ENCODE measurements at regions not wholly inside any gene's neighbourhood (a gene's known extent, or its start where the extent isn't known, plus 50 kb on each side); places are given as distances from the start of the nearest gene placed in this dataset.

- DNase-seq = no peak
Measured at GRCh38 chr6:164135511-164136132, 721.1 kb downstream of the QKI start.

DNA sequence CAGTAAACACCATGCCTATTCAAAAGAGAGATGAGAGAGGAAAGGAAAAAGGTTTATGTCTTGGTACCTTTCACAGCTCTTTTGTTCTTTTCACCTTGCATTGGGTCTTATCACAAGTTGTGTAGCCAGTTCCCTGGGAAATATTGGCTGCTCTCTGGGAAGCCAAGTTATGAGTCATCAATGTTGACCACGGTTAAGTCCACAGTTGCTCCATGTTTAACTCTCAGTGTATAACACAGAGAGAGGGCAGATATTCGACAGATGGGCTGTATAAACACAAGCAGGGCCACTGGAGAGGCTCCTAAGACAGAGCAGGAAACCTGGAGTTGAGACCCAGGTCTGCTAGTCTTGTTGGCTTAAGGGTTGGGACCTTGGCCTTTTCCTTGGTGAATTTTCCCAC, 718.6 kb downstream of the QKI start:
- no peak for DNase-seq

- DNase-seq = no peak
Measured at GRCh38 chr6:164130585-164130984, 716.1 kb downstream of the QKI start.

GRCh38 chr6:164130151-164130550, 715.6 kb downstream of the QKI start:
- no peak for DNase-seq

DNA sequence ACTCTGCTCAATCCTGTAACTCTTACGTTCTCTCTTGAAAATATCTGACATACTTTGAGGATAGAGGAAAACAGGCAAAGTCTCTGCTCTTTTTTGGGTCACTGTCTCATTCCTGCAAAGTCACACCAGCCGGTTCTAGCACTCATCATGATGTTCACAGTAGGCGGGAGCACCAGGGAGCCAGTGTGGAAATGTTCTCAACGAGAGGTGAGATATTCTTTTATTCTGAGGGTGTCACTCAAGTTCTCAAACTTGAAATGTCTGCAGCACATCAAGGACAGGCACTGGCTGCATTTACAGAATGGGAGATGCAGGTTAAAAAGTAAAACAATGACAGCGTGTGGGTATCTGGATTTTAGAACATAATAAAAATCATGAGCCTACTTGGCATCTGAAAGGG, 714.7 kb downstream of the QKI start:
- DNase-seq = no peak

GRCh38 chr6:164128101-164128500, 713.6 kb downstream of the QKI start:
- no peak for DNase-seq

DNA sequence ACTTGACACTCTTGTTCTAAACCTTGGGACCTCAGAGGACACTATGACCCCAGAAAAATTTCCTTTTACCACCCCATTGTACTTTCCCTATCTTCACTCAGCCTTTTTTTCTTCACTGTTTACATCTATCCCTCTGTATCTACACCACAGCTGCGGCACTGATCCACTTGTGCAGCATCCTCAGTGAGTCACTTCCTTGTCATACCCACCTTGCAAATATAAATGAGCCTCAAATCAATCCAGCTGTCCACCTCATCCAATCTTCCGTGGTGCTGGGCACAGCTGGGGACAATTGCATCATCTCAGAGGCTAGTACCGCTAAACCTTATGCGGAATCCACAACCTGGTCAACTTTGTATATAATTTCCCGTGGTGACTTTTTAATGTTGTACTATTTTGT, 710.5 kb downstream of the QKI start:
- DNase-seq = no peak

DNA sequence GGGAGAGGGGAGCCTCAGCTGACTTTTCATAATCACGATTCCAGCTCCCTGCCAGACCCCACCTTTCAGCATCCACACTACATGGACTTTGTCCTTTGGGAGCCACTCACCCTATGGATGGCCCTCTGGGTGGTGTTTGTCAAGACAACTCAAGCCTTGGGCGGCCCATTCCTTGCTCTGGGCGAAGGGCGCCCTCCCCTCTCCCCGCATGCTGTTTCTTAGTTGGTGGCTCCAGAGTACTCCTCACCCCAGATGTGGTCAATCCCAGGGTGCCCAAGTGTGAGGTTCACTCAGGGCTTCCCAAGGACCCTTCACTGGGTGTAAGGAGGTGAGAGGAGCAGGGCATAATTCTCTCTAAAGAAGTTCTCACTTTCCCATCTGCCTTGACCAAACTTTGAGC, 710.0 kb downstream of the QKI start:
- no peak for DNase-seq

DNA sequence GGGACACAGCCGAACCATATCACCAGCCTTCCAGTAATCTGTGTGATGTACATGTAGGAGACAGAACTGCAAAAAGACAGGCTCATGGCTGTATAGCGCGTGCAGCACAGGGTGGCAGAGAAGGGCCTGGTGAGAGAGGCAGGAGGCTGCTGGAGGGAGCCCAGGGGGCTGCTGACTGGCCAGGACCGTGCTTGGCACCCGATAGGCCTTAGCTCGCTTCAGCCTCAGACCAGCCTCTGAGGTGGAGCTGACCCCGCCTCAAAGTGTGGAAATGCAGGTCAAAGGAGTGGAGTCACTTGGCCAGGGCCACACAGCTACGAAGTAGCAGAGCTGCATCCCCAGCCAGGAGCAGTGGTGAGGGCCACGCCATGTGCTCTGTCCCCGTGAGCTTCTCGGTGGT, 707.6 kb downstream of the QKI start:
- DNase-seq = no peak

GRCh38 chr6:164121527-164121926, 707.0 kb downstream of the QKI start:
- DNase-seq = no peak

DNA sequence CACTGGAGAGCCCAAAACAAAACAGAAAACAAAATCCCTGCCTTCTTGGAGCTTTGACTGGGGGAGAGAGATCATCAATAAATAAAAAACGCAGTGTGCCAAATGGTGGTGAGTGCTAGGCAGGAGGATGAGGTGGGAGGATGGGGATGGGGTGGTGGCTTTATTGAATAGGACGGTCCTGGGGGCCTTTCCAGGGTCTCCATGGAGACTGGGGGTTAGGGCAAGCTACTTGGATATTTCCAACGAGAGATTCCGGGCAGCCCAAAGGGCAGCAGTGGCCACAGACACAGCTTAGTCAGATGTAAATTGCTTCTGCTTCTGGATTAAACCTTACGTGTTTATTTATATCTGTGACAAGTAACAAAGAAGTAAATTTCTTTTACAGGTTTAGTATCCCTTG, 700.1 kb downstream of the QKI start:
- no peak for DNase-seq

DNA sequence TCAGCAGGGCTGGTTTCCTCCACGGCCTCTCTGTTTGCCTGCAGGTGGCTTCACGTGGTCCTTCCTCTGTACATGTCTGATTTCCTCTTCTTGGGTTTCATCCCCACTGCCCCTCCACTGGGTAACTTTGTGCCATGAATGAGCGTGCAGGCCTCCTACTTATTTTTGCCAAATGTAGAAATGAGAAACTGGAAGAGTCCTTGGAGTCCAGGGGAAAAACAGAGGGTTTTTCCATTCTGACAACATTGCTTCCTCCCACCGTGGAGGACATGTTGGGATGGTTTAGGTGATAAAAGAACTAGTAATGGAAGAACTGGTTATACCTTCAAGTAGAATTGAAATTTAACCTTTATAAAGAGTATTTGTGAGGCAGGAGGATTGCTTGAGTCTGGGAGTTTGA, 699.5 kb downstream of the QKI start:
- DNase-seq = no peak

- no peak for DNase-seq
Measured at GRCh38 chr6:164113637-164114036, 699.1 kb downstream of the QKI start.

GRCh38 chr6:164109770-164110140, 695.2 kb downstream of the QKI start:
- no peak for DNase-seq

DNA sequence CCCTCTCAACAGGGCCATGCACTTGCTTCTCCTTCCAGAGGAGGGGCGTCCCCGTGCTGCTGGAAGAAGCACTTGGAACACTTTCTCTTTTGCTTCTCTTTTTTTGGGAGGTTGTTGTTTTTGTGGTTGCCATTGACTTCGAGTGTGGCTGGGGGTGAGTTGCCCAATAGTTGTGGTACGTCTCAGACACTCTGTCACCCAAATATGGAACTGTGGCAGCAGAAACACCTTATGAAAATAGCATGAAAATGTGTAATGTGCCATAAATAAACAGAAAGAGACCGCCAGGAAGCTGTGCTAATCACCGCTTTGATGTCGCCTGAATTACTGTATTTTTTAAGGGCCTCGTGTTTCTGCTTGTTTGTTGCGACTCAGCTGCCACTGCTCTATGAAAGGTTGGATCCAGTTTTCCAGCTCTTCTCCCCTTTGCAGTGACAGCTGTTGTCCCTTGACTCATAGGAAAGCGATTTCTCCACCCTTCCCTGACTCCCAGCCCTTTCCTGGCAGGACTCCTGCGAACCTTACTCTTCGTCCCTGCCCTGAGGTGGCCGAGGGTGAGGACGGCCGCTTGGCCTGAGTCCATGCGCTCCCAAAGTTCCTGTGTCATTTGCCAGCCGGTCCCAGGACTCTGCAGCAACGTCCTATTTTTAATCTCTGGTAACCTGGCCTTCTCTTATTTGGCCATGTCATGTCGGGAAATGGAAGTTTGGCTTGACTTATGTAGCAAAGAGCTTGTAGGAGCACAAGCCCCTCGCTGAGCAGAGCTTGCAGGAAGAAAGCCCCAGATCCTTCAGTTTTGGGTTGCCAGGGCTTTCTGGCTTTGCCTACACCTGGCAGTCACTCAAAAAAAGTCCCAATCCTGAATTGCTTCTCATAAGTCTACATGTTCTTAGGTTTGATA, 694.6 kb downstream of the QKI start:
- no peak for DNase-seq

GRCh38 chr6:164108092-164108491, 693.6 kb downstream of the QKI start:
- no peak for DNase-seq

DNA sequence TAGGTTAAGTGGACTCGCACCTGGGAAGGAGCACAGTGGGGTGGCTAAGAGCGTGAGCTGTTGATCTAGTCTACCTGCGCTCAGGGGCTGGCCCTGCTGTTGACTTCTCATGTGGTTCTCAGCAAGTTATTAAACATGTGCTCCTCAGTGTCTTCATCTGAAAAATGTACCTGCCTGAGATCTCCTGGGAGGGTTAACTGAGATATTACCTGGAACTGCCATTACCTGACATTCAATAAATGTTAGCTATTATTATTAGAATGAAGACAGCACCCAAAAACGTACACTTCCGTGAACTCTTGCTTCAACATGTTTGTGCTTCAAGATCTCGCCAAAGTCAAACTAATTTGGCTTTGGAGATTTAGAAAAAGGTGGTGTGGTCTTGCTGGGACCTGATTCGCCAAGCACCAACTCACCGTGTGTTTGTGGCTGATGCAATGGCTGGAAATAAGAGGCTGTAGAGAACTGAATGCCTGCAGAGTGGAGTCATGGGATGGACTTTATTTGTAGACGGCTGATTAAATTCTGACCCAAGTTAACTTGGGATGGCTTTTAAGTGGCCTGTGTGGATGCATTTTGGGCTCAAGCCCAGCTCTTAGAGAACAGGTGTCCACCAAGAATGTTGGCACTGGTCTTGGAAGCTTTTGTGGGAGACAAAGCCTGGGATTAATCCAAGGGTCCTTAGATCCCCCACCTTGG, 692.9 kb downstream of the QKI start:
- no peak for DNase-seq

DNA sequence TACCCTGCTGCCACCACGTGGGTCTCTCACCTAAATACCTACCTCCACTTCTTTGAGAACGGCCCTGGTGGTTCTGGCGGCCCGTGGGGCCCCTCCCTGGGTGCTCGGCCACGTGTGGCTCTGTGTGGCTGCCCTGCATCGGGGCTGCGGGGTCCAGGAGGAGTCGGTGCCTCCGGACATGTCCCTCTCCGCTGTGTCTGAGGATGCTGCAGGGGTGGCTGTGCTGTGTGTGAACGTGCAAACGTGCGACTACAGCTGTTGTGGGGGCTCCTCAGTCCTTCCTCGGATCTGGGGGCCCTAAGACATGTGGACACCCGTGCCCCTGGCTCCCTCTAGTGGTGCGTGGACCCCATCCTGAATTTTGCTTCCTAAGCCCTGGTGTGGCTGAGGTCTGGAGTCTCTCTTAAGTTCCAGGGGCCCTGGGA, 691.8 kb downstream of the QKI start:
- DNase-seq = no peak

GRCh38 chr6:164105705-164106104, 691.2 kb downstream of the QKI start:
- DNase-seq = no peak

DNA sequence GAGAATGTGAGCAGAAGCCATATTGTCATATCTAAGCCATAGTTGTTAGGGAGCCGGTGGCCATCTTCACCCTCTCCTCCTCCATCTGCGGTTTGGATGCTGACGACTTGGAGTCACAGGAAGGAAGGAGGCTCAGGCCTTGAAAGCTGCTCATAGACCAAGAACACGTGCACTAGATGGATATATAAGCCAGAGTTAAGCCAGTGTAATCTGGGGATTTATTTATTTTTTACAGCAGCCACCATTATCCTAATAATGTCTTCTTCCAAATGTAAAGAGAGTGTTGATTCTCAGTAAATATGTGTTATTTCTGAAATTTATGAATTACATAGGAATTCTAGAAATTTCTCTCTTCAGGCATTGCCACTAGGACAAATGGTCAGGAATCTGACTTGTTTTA, 689.9 kb downstream of the QKI start:
- no peak for DNase-seq

- DNase-seq = no peak
Measured at GRCh38 chr6:164102693-164103092, 688.2 kb downstream of the QKI start.

DNA sequence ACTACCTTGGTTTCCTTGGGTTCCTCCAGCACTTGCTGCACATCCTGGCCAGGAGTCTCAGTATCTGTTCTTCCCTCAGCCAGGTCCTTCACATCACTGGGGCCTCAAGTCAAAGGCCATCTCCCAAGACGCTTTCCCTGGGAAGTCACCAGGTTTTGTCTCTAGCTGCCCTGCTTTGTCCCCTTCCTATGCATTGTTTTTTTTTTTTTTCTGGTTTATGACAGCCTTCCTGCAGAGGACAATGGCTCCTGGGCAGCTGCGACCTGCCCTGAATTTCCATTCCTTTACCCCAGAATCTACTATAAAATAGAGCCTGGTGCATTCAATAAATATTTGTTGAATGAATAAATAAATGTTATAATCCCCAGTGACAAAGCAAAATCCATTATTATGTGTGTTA, 687.3 kb downstream of the QKI start:
- DNase-seq = no peak

GRCh38 chr6:164099269-164099865, 684.8 kb downstream of the QKI start:
- no peak for DNase-seq

DNA sequence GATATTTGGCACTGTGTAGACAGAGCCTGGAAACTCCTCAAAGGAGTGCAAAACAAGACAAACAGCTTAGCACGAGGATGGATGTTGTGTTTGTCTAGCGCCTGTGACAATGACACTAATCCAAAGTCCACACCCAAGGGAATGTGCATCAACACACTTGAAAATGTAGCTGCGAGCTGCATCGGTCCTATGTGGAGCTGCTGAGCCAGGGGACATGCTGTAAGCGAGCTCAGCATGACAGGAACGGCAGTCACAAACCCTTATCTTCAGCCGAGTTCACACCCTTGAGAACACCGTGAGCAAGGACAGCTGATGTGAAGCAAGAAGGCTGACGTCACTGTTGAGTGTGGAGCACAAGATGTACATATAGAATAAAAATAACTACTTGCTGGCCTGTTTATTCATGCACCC, 684.3 kb downstream of the QKI start:
- DNase-seq = no peak

Measured in cerebellar nuclear complex (tissue), 1 donor.